Lower lobe of right lung (tissue), 2 donors: ENCODE measurements at regions not wholly inside any gene's neighbourhood (a gene's known extent, or its start where the extent isn't known, plus 50 kb on each side); places are given as distances from the start of the nearest gene placed in this dataset.

Experiments
- ATAC-seq, 2 donors: fragments of 200-7000 bp; cut with Tn5 transposase; one replicate each; pipeline ENCODE4 v1.9.1; 2020 to 2022; ENCODE audit warnings: mild to moderate bottlenecking in 2 of 2, moderate library complexity in 2 of 2
- DNase-seq: peaks from one replicate; pipeline ENCODE4 v3.0.0-alpha.2; 2020
- H3K27ac ChIP-seq: fragments of 200-600 bp; one replicate; pipeline ENCODE4 v1.8.0; 2022
- H3K27me3 ChIP-seq: fragments of 200-600 bp; one replicate; pipeline ENCODE4 v1.8.0; 2022; ENCODE audit warnings: low read depth
- H3K36me3 ChIP-seq: fragments of 200-600 bp; one replicate; pipeline ENCODE4 v1.8.0; 2022; ENCODE audit warnings: mild to moderate bottlenecking
- H3K4me1 ChIP-seq: fragments of 200-600 bp; one replicate; pipeline ENCODE4 v1.8.0; 2022
- H3K4me3 ChIP-seq: fragments of 200-600 bp; one replicate; pipeline ENCODE4 v1.8.0; 2022; ENCODE audit warnings: mild to moderate bottlenecking
- H3K9me3 ChIP-seq: fragments of 200-600 bp; one replicate; pipeline ENCODE4 v1.8.0; 2022
- intact Hi-C: fragments of 100-400 bp; cut with DNase I; formaldehyde crosslinking; loops from one replicate; pipeline ENCODE4 v1.11.0; 2022
- TF ChIP-seq, protein P1 (sequence below): fragments of 200-600 bp; IDR thresholded peaks from one replicate; pipeline ENCODE4 v1.8.0; 2022; ENCODE audit warnings: antibody characterized with exemption, mild to moderate bottlenecking
- donor health status: DM: no; HTN: yes; CAD: no; lungs with severe emphysema.

- ATAC-seq, result no peak
- TF ChIP-seq, protein P1, sequence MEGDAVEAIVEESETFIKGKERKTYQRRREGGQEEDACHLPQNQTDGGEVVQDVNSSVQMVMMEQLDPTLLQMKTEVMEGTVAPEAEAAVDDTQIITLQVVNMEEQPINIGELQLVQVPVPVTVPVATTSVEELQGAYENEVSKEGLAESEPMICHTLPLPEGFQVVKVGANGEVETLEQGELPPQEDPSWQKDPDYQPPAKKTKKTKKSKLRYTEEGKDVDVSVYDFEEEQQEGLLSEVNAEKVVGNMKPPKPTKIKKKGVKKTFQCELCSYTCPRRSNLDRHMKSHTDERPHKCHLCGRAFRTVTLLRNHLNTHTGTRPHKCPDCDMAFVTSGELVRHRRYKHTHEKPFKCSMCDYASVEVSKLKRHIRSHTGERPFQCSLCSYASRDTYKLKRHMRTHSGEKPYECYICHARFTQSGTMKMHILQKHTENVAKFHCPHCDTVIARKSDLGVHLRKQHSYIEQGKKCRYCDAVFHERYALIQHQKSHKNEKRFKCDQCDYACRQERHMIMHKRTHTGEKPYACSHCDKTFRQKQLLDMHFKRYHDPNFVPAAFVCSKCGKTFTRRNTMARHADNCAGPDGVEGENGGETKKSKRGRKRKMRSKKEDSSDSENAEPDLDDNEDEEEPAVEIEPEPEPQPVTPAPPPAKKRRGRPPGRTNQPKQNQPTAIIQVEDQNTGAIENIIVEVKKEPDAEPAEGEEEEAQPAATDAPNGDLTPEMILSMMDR, result no peak
- no peak for DNase-seq
- H3K4me1 ChIP-seq, result no peaks in the 10 kb centered on the region
- no peaks in the 10 kb centered on the region for H3K27me3 ChIP-seq
- intact Hi-C loops, result no loop called here
- H3K36me3 ChIP-seq, result no peaks in the 10 kb centered on the region
- H3K27ac ChIP-seq, result no peak overlapping the region
- H3K4me3 ChIP-seq, result no peak overlapping the region
- no peaks in the 10 kb centered on the region for H3K9me3 ChIP-seq
Measured at GRCh38 chr5:23717486-23717885, 210.1 kb downstream of the PRDM9 start.

DNA sequence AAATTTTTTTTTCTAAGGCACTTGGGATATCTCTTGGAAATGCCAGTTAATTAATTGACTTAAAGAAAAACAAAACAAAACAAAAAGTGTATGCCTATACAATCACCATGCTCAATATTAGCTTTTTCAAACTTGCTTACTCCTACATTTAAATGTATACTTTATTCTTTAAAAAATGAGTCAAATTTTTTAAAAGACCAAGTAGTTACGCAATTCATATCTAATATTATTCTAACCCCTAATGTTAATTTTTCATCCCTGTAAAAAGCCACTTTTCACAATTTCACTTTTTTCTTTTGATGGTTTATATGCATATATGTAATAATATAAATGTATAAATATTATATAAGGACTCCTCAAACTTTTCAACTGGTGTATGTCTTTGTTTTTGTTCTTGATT, 211.2 kb downstream of the PRDM9 start:
- TF ChIP-seq, protein P1, result no peak
- Histone ChIP-seq H3K27me3 (no peaks in the 10 kb centered on the region), H3K4me3 (no peak overlapping the region), H3K27ac (no peak overlapping the region), H3K36me3 (no peaks in the 10 kb centered on the region), H3K4me1 (no peaks in the 10 kb centered on the region), H3K9me3 (no peaks in the 10 kb centered on the region)
- ATAC-seq (no peak), DNase-seq (no peak)
- intact Hi-C loops, result no loop called here

- H3K4me3 ChIP-seq, result no peak overlapping the region
- no peaks in the 10 kb centered on the region for H3K36me3 ChIP-seq
- no peaks in the 10 kb centered on the region for H3K27me3 ChIP-seq
- H3K27ac ChIP-seq, result no peak overlapping the region
- H3K4me1 ChIP-seq, result no peaks in the 10 kb centered on the region
- intact Hi-C loops, result no loop called here
- H3K9me3 ChIP-seq, result no peaks in the 10 kb centered on the region
- no peak for DNase-seq
- TF ChIP-seq, protein P1, result no peak
- ATAC-seq, result no peak
Measured at GRCh38 chr5:23721336-23721735, 213.9 kb downstream of the PRDM9 start.

DNA sequence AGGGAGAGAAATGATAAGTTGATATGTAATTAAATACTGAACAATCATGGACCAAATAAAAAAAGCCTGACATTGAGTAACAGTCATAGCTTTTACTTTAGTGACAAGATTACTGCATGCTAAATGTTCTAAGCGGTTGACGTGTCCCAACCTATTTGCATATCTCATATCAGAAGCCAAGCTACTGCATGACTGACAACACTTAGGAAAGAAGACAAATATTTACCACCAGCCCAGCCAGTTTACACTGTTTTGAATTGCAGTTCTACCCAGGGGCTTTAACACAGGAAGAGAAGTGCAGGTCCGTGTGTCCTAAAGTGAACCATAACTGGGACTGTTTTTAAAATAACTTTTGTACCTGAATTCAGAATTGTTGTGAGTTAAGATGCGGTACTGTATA, 219.9 kb downstream of the PRDM9 start:
- no peak for ATAC-seq
- no peak overlapping the region for H3K4me3 ChIP-seq
- no peak for DNase-seq
- no peaks in the 10 kb centered on the region for H3K36me3 ChIP-seq
- TF ChIP-seq, protein P1, result no peak
- H3K27ac ChIP-seq, result no peak overlapping the region
- no peaks in the 10 kb centered on the region for H3K4me1 ChIP-seq
- no peaks in the 10 kb centered on the region for H3K27me3 ChIP-seq
- intact Hi-C loops, result no loop called here
- no peaks in the 10 kb centered on the region for H3K9me3 ChIP-seq

- H3K27ac ChIP-seq, result no peak overlapping the region
- intact Hi-C loops, result no loop called here
- TF ChIP-seq, protein P1, result no peak
- H3K9me3 ChIP-seq, result no peaks in the 10 kb centered on the region
- DNase-seq (no peak), ATAC-seq (no peak)
- H3K4me1 ChIP-seq, result no peaks in the 10 kb centered on the region
- H3K4me3 ChIP-seq, result no peak overlapping the region
- H3K36me3 ChIP-seq, result no peaks in the 10 kb centered on the region
- no peaks in the 10 kb centered on the region for H3K27me3 ChIP-seq
Measured at GRCh38 chr5:23730023-23730422, 222.6 kb downstream of the PRDM9 start.

DNA sequence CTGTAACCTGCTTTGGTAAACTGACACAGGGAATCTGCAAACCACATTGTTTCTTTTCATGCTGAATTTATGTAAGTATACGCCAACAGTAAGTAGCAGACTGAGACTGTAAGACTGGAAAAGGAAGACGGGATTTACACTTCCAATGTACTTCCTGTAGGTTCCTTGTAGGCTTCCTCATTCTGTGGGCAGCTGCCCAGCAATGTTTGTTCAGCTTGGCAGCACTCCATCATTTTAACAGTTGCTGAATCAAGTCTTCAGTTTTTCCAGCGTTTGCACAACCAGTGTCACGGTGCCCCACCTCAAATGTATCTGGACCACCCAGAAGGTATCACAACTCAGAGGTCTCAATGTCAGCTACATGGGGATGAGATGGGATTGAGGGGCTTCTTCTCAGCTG, 232.6 kb downstream of the PRDM9 start:
- H3K27ac ChIP-seq, result no peak overlapping the region
- H3K27me3 ChIP-seq, result no peaks in the 10 kb centered on the region
- no peak overlapping the region for H3K4me3 ChIP-seq
- intact Hi-C loops, result no loop called here
- TF ChIP-seq, protein P1, result no peak
- H3K9me3 ChIP-seq, result no peaks in the 10 kb centered on the region
- no peak for DNase-seq
- no peak for ATAC-seq
- no peaks in the 10 kb centered on the region for H3K36me3 ChIP-seq
- no peaks in the 10 kb centered on the region for H3K4me1 ChIP-seq
